ENCODE measurements at regions not wholly inside any gene's neighbourhood (a gene's known extent, or its start where the extent isn't known, plus 50 kb on each side); places are given as distances from the start of the nearest gene placed in this dataset.

GRCh38 chr16:73993878-73994277 is 302.7 kb upstream of the PSMD7 start:
- Histone ChIP-seq H3K27ac (ENCODE audit: low read depth, low read length) (no peak overlapping the region), H3K4me2 (ENCODE audit: insufficient read depth, low read length) (no peak overlapping the region), H3K4me3 (ENCODE audit: insufficient read depth, low read length) (no peak overlapping the region), H3K9me3 (ENCODE audit: low read depth, low read length) (no peaks in the 10 kb centered on the region), H3K36me3 (ENCODE audit: insufficient read depth, low read length) (no peaks in the 10 kb centered on the region), H3K4me1 (ENCODE audit: insufficient read depth, low read length) (no peaks in the 10 kb centered on the region), H2AFZ (ENCODE audit: low read length) (no peak overlapping the region), H3K27me3 (ENCODE audit: insufficient read depth, low read length) (no peaks in the 10 kb centered on the region), H4K20me1 (ENCODE audit: insufficient read depth, low read length) (no peaks in the 10 kb centered on the region), H3K79me2 (ENCODE audit: insufficient read depth, low read length) (no peaks in the 10 kb centered on the region)
- DNase-seq (ENCODE audit: insufficient read length, low spot score, missing footprints), result no peak
- TF ChIP-seq, protein P1, sequence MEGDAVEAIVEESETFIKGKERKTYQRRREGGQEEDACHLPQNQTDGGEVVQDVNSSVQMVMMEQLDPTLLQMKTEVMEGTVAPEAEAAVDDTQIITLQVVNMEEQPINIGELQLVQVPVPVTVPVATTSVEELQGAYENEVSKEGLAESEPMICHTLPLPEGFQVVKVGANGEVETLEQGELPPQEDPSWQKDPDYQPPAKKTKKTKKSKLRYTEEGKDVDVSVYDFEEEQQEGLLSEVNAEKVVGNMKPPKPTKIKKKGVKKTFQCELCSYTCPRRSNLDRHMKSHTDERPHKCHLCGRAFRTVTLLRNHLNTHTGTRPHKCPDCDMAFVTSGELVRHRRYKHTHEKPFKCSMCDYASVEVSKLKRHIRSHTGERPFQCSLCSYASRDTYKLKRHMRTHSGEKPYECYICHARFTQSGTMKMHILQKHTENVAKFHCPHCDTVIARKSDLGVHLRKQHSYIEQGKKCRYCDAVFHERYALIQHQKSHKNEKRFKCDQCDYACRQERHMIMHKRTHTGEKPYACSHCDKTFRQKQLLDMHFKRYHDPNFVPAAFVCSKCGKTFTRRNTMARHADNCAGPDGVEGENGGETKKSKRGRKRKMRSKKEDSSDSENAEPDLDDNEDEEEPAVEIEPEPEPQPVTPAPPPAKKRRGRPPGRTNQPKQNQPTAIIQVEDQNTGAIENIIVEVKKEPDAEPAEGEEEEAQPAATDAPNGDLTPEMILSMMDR (IDR thresholded peaks at IDR 0.05; ENCODE audit: extremely low read depth, low read depth, low read length), result no peak

DNA sequence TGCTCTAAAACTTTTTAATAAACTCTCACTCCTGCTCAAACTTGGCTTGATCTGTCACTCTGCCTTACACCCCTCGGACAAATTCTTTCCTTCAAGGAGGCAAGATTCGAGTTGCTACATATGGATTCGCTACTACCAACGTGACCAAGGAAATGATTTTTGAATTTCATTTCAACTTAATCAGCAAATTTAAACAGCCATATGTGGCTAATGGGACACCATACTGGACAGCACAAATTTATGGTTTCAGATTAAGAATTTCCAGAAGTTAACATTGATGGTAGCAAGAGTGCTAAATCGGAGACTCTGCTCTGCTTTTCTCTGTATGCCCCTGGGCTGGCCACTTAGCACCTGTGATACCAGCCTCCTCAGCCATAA is 318.2 kb upstream of the PSMD7 start:
- DNase-seq (ENCODE audit: insufficient read length, low spot score, missing footprints), result no peak
- H2AFZ ChIP-seq (ENCODE audit: low read length), result no peak overlapping the region
- H3K4me3 ChIP-seq (ENCODE audit: insufficient read depth, low read length), result no peak overlapping the region
- H3K27me3 ChIP-seq (ENCODE audit: insufficient read depth, low read length), result no peaks in the 10 kb centered on the region
- H3K4me2 ChIP-seq (ENCODE audit: insufficient read depth, low read length), result no peak overlapping the region
- no peaks in the 10 kb centered on the region for H3K9me3 ChIP-seq (ENCODE audit: low read depth, low read length)
- no peaks in the 10 kb centered on the region for H4K20me1 ChIP-seq (ENCODE audit: insufficient read depth, low read length)
- no peak overlapping the region for H3K27ac ChIP-seq (ENCODE audit: low read depth, low read length)
- H3K79me2 ChIP-seq (ENCODE audit: insufficient read depth, low read length), result no peaks in the 10 kb centered on the region
- no peaks in the 10 kb centered on the region for H3K4me1 ChIP-seq (ENCODE audit: insufficient read depth, low read length)
- H3K36me3 ChIP-seq (ENCODE audit: insufficient read depth, low read length), result no peaks in the 10 kb centered on the region
- TF ChIP-seq, protein P1 (IDR thresholded peaks at IDR 0.05; ENCODE audit: extremely low read depth, low read depth, low read length), result no peak

DNA sequence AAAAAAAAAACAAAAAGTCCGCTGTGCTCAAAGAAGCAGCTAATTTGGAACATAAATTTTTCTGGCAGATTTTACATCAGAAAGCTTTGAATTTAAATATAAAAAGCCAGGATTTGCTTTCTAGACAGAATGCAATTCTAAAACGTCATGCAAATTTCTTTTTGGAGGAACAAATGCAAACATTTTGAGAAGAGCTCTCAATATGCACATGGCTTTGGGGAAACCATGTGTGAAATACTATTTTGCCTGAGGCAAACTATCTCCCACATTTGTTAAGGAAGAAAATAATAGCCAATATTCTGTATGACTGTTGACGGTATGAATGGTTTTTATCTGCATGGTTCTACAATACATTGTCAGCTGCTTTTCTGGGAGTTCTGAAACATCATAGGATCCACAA is 320.0 kb upstream of the PSMD7 start:
- no peak for DNase-seq (ENCODE audit: insufficient read length, low spot score, missing footprints)

GRCh38 chr16:73973174-73973573 is 323.4 kb upstream of the PSMD7 start:
- no peak for DNase-seq (ENCODE audit: insufficient read length, low spot score, missing footprints)
- no peaks in the 10 kb centered on the region for H3K27me3 ChIP-seq (ENCODE audit: insufficient read depth, low read length)
- H2AFZ ChIP-seq (ENCODE audit: low read length), result no peak overlapping the region
- H3K79me2 ChIP-seq (ENCODE audit: insufficient read depth, low read length), result no peaks in the 10 kb centered on the region
- H3K9me3 ChIP-seq (ENCODE audit: low read depth, low read length), result no peaks in the 10 kb centered on the region
- TF ChIP-seq, protein P1 (IDR thresholded peaks at IDR 0.05; ENCODE audit: extremely low read depth, low read depth, low read length), result no peak
- H4K20me1 ChIP-seq (ENCODE audit: insufficient read depth, low read length), result no peaks in the 10 kb centered on the region
- no peaks in the 10 kb centered on the region for H3K4me1 ChIP-seq (ENCODE audit: insufficient read depth, low read length)
- H3K36me3 ChIP-seq (ENCODE audit: insufficient read depth, low read length), result no peaks in the 10 kb centered on the region
- H3K27ac ChIP-seq (ENCODE audit: low read depth, low read length), result no peak overlapping the region
- no peak overlapping the region for H3K4me2 ChIP-seq (ENCODE audit: insufficient read depth, low read length)
- H3K4me3 ChIP-seq (ENCODE audit: insufficient read depth, low read length), result no peak overlapping the region

More for the DNA sequence above, 320.0 kb upstream of the PSMD7 start:
- Histone ChIP-seq H3K27me3 (ENCODE audit: insufficient read depth, low read length) (no peaks in the 10 kb centered on the region), H3K79me2 (ENCODE audit: insufficient read depth, low read length) (no peaks in the 10 kb centered on the region), H4K20me1 (ENCODE audit: insufficient read depth, low read length) (no peaks in the 10 kb centered on the region), H3K4me1 (ENCODE audit: insufficient read depth, low read length) (no peaks in the 10 kb centered on the region), H3K4me3 (ENCODE audit: insufficient read depth, low read length) (no peak overlapping the region), H3K36me3 (ENCODE audit: insufficient read depth, low read length) (no peaks in the 10 kb centered on the region), H3K27ac (ENCODE audit: low read depth, low read length) (no peak overlapping the region), H2AFZ (ENCODE audit: low read length) (no peak overlapping the region), H3K4me2 (ENCODE audit: insufficient read depth, low read length) (no peak overlapping the region), H3K9me3 (ENCODE audit: low read depth, low read length) (no peaks in the 10 kb centered on the region)
- TF ChIP-seq, protein P1 (IDR thresholded peaks at IDR 0.05; ENCODE audit: extremely low read depth, low read depth, low read length), result no peak
